ENCODE measurements at regions not wholly inside any gene's neighbourhood (a gene's known extent, or its start where the extent isn't known, plus 50 kb on each side); places are given as distances from the start of the nearest gene placed in this dataset.
"Not testable (repeated sequence)": the region's sequence is repeated elsewhere in the genome, so short reads cannot be mapped to it uniquely, and the experiment has no call there.

GRCh38 chr4:12609212-12609875 is 874.8 kb downstream of the RAB28 start:
- H3K27ac Mint-ChIP-seq; H3K36me3 Mint-ChIP-seq; DNase-seq (ENCODE audit: low spot score); ATAC-seq; H3K27me3 Mint-ChIP-seq; H3K9me3 Mint-ChIP-seq; H3K4me3 Mint-ChIP-seq; H3K4me1 Mint-ChIP-seq (ENCODE audit: low read depth in 2 of 2): not testable (repeated sequence)

GRCh38 chr4:12595986-12596385 is 888.2 kb downstream of the RAB28 start:
- Mint-ChIP-seq H3K27me3 (no peaks in the 10 kb centered on the region), H3K4me1 (ENCODE audit: low read depth in 2 of 2) (no peaks in the 10 kb centered on the region), H3K9me3 (peaks cover 18% of the 10 kb centered on the region), H3K36me3 (no peaks in the 10 kb centered on the region), H3K27ac (no peak overlapping the region), H3K4me3 (no peak overlapping the region)
- no peak for DNase-seq (ENCODE audit: low spot score)
- ATAC-seq: no peak

- H3K4me3 Mint-ChIP-seq: no peak overlapping the region
- H3K4me1 Mint-ChIP-seq (ENCODE audit: low read depth in 2 of 2): no peaks in the 10 kb centered on the region
- no peaks in the 10 kb centered on the region for H3K36me3 Mint-ChIP-seq
- no peak overlapping the region for H3K27ac Mint-ChIP-seq
- DNase-seq (ENCODE audit: low spot score) (no peak), ATAC-seq (no peak)
- H3K27me3 Mint-ChIP-seq: no peaks in the 10 kb centered on the region
- peaks cover 18% of the 10 kb centered on the region for H3K9me3 Mint-ChIP-seq
Observed at GRCh38 chr4:12595489-12595888, 888.7 kb downstream of the RAB28 start.

- DNase-seq (ENCODE audit: low spot score) (no peak), ATAC-seq (no peak)
- no peaks in the 10 kb centered on the region for H3K36me3 Mint-ChIP-seq
- peaks cover 6% of the 10 kb centered on the region for H3K9me3 Mint-ChIP-seq
- no peaks in the 10 kb centered on the region for H3K4me1 Mint-ChIP-seq (ENCODE audit: low read depth in 2 of 2)
- H3K4me3 Mint-ChIP-seq: no peak overlapping the region
- no peak overlapping the region for H3K27ac Mint-ChIP-seq
- no peaks in the 10 kb centered on the region for H3K27me3 Mint-ChIP-seq
Observed at GRCh38 chr4:12588582-12588981, 895.6 kb downstream of the RAB28 start.

- Mint-ChIP-seq H3K27ac (no peak overlapping the region), H3K9me3 (peaks cover 10% of the 10 kb centered on the region), H3K4me3 (no peak overlapping the region), H3K27me3 (no peaks in the 10 kb centered on the region), H3K36me3 (no peaks in the 10 kb centered on the region), H3K4me1 (ENCODE audit: low read depth in 2 of 2) (no peaks in the 10 kb centered on the region)
- ATAC-seq (no peak), DNase-seq (ENCODE audit: low spot score) (no peak)
Observed at GRCh38 chr4:12586242-12587006, 897.7 kb downstream of the RAB28 start.

GRCh38 chr4:12584116-12584875 is 899.8 kb downstream of the RAB28 start:
- no peaks in the 10 kb centered on the region for H3K27me3 Mint-ChIP-seq

GRCh38 chr4:12583275-12583674 is 900.9 kb downstream of the RAB28 start:
- Mint-ChIP-seq H3K36me3 (no peaks in the 10 kb centered on the region), H3K9me3 (peaks cover 10% of the 10 kb centered on the region), H3K4me3 (no peak overlapping the region), H3K27ac (no peak overlapping the region), H3K4me1 (ENCODE audit: low read depth in 2 of 2) (no peaks in the 10 kb centered on the region), H3K27me3 (no peaks in the 10 kb centered on the region)
- ATAC-seq (no peak), DNase-seq (ENCODE audit: low spot score) (no peak)

More at GRCh38 chr4:12584116-12584875, 899.8 kb downstream of the RAB28 start:
- H3K36me3 Mint-ChIP-seq: no peaks in the 10 kb centered on the region
- H3K4me1 Mint-ChIP-seq (ENCODE audit: low read depth in 2 of 2): no peaks in the 10 kb centered on the region
- H3K9me3 Mint-ChIP-seq: peaks cover 10% of the 10 kb centered on the region
- no peak overlapping the region for H3K4me3 Mint-ChIP-seq
- ATAC-seq (no peak), DNase-seq (ENCODE audit: low spot score) (no peak)
- H3K27ac Mint-ChIP-seq: no peak overlapping the region

GRCh38 chr4:12580787-12581186 is 903.4 kb downstream of the RAB28 start:
- Mint-ChIP-seq H3K4me1 (ENCODE audit: low read depth in 2 of 2) (no peaks in the 10 kb centered on the region), H3K36me3 (no peaks in the 10 kb centered on the region), H3K27ac (no peak overlapping the region), H3K9me3 (peaks cover 17% of the 10 kb centered on the region), H3K27me3 (no peaks in the 10 kb centered on the region), H3K4me3 (no peak overlapping the region)
- DNase-seq (ENCODE audit: low spot score) (no peak), ATAC-seq (no peak)

- Mint-ChIP-seq H3K4me3 (no peak overlapping the region), H3K27ac (no peak overlapping the region), H3K36me3 (peaks cover 6% of the 10 kb centered on the region), H3K4me1 (ENCODE audit: low read depth in 2 of 2) (no peaks in the 10 kb centered on the region), H3K27me3 (no peaks in the 10 kb centered on the region), H3K9me3 (peaks cover 21% of the 10 kb centered on the region)
- no peak for DNase-seq (ENCODE audit: low spot score)
- ATAC-seq: no peak
Observed at GRCh38 chr4:12579172-12579571, 905.0 kb downstream of the RAB28 start.

- ATAC-seq: no peak
- H3K36me3 Mint-ChIP-seq: peaks cover 6% of the 10 kb centered on the region
- H3K4me1 Mint-ChIP-seq (ENCODE audit: low read depth in 2 of 2): no peaks in the 10 kb centered on the region
- no peak for DNase-seq (ENCODE audit: low spot score)
- peaks cover 14% of the 10 kb centered on the region for H3K9me3 Mint-ChIP-seq
- H3K27me3 Mint-ChIP-seq: no peaks in the 10 kb centered on the region
- H3K4me3 Mint-ChIP-seq: no peak overlapping the region
- no peak overlapping the region for H3K27ac Mint-ChIP-seq
Observed at GRCh38 chr4:12576409-12576808, 907.7 kb downstream of the RAB28 start.

- H3K9me3 Mint-ChIP-seq: peaks cover 20% of the 10 kb centered on the region
- no peak for DNase-seq (ENCODE audit: low spot score)
- ATAC-seq: no peak
Observed at GRCh38 chr4:12573716-12574115, 910.4 kb downstream of the RAB28 start.

GRCh38 chr4:12562476-12563140 is 921.5 kb downstream of the RAB28 start:
- Mint-ChIP-seq H3K27ac (no peak overlapping the region), H3K4me3 (no peak overlapping the region), H3K36me3 (no peaks in the 10 kb centered on the region), H3K27me3 (no peaks in the 10 kb centered on the region), H3K9me3 (peaks cover 13% of the 10 kb centered on the region), H3K4me1 (ENCODE audit: low read depth in 2 of 2) (no peaks in the 10 kb centered on the region)
- ATAC-seq (no peak), DNase-seq (ENCODE audit: low spot score) (no peak)

More at GRCh38 chr4:12573716-12574115, 910.4 kb downstream of the RAB28 start:
- Mint-ChIP-seq H3K4me3 (no peak overlapping the region), H3K27ac (no peak overlapping the region), H3K4me1 (ENCODE audit: low read depth in 2 of 2) (no peaks in the 10 kb centered on the region), H3K36me3 (peaks cover 6% of the 10 kb centered on the region), H3K27me3 (no peaks in the 10 kb centered on the region)

- H3K9me3 Mint-ChIP-seq: peaks cover 9% of the 10 kb centered on the region
- H3K27ac Mint-ChIP-seq: no peak overlapping the region
- DNase-seq (ENCODE audit: low spot score): no peak
- H3K27me3 Mint-ChIP-seq: no peaks in the 10 kb centered on the region
- H3K4me3 Mint-ChIP-seq: no peak overlapping the region
- no peaks in the 10 kb centered on the region for H3K4me1 Mint-ChIP-seq (ENCODE audit: low read depth in 2 of 2)
- no peak for ATAC-seq
- no peaks in the 10 kb centered on the region for H3K36me3 Mint-ChIP-seq
Observed at GRCh38 chr4:12562021-12562420, 922.1 kb downstream of the RAB28 start.
